Neural cell (in vitro differentiated cells): ENCODE measurements at regions not wholly inside any gene's neighbourhood (a gene's known extent, or its start where the extent isn't known, plus 50 kb on each side); places are given as distances from the start of the nearest gene placed in this dataset.

Source experiments
- H2AFZ ChIP-seq: fragments of 200-600, 300-800 bp; sonication (generic), shearing (Covaris generic); 2 replicates; pipeline ENCODE4 v1.6.0; 2014; ENCODE audit warnings: low read depth, mild to moderate bottlenecking, antibody characterized with exemption, low read length, moderate library complexity
- H3F3A ChIP-seq: fragments of 200-600 bp; shearing (Covaris generic); 2 replicates; pipeline ENCODE4 v1.6.1; 2016; ENCODE audit warnings: mild to moderate bottlenecking, moderate library complexity, mixed read lengths, antibody characterized with exemption, low read length; ENCODE audit not compliant: insufficient read depth, poor library complexity, severe bottlenecking
- H3K27ac ChIP-seq: fragments of 200-600, 300-800 bp; sonication (generic), shearing (Covaris generic); 2 replicates; pipeline ENCODE4 v1.5.1; 2014; ENCODE audit warnings: mild to moderate bottlenecking, low read length, moderate library complexity
- H3K27me3 ChIP-seq: fragments of 300-800, 200-600 bp; sonication (generic), shearing (Covaris generic); 2 replicates; pipeline ENCODE4 v1.6.0; 2014; ENCODE audit warnings: mild to moderate bottlenecking, low read depth, low read length, moderate library complexity; ENCODE audit not compliant: insufficient read depth
- H3K36me3 ChIP-seq: fragments of 300-800, 200-600 bp; sonication (generic), shearing (Covaris generic); 2 replicates; pipeline ENCODE4 v1.5.1; 2014; ENCODE audit warnings: mild to moderate bottlenecking, antibody characterized with exemption, low read length, moderate library complexity; ENCODE audit not compliant: insufficient read depth
- H3K4me2 ChIP-seq: fragments of 300-800, 200-600 bp; sonication (generic), shearing (Covaris generic); 2 replicates; pipeline ENCODE4 v1.6.0; 2014; ENCODE audit warnings: mild to moderate bottlenecking, low read length
- H3K4me3 ChIP-seq: fragments of 300-800, 200-600 bp; sonication (generic), shearing (Covaris generic); 2 replicates; pipeline ENCODE4 v1.5.1; 2014; ENCODE audit warnings: mild to moderate bottlenecking, low read length, moderate library complexity
- H3K79me2 ChIP-seq: fragments of 200-600 bp; shearing (Covaris generic); replicated peaks from 2 replicates; pipeline ENCODE4 v1.6.0; 2014; ENCODE audit warnings: mild to moderate bottlenecking, low read length, moderate library complexity; ENCODE audit not compliant: insufficient read depth
- H3K9ac ChIP-seq: fragments of 300-800, 200-600 bp; sonication (generic), shearing (Covaris generic); 2 replicates; pipeline ENCODE4 v1.6.1; 2016; ENCODE audit warnings: mild to moderate bottlenecking, low read length, mixed read lengths
- H3K9me2 ChIP-seq: fragments of 200-600 bp; shearing (Covaris generic); 2 replicates; pipeline ENCODE4 v1.6.1; 2016; ENCODE audit warnings: mild to moderate bottlenecking, low read length, mixed read lengths; ENCODE audit not compliant: insufficient read depth
- H3K9me3 ChIP-seq: fragments of 200-600, 300-800 bp; sonication (generic), shearing (Covaris generic); 2 replicates; pipeline ENCODE4 v1.6.1; 2016; ENCODE audit warnings: mild to moderate bottlenecking, mixed run types, low read length, moderate library complexity, mixed read lengths
- H4K20me1 ChIP-seq: fragments of 200-600 bp; shearing (Covaris generic); 2 replicates; pipeline ENCODE4 v1.6.1; 2016; ENCODE audit warnings: mild to moderate bottlenecking, mixed run types; ENCODE audit not compliant: insufficient read depth
- EP300 ChIP-seq: fragments of 450-650 bp; conservative IDR thresholded peaks from 2 replicates; pipeline ENCODE4 v1.6.1; 2014; ENCODE audit warnings: antibody characterized with exemption, mild to moderate bottlenecking, moderate library complexity; ENCODE audit not compliant: poor library complexity, severe bottlenecking
- EZH2 ChIP-seq: fragments of 200-600, 300-800 bp; shearing (Covaris generic), sonication (generic); IDR thresholded peaks from 2 replicates; pipeline ENCODE4 v1.6.1; 2014; ENCODE audit warnings: antibody characterized with exemption, low read length, borderline replicate concordance, mild to moderate bottlenecking; ENCODE audit not compliant: insufficient read depth, poor library complexity, severe bottlenecking
- MXI1 ChIP-seq: fragments of 450-650 bp; conservative IDR thresholded peaks from 2 replicates; pipeline ENCODE4 v1.6.1; 2014; ENCODE audit warnings: antibody characterized with exemption, mild to moderate bottlenecking; ENCODE audit not compliant: poor library complexity, severe bottlenecking
- POLR2AphosphoS5 ChIP-seq: IDR thresholded peaks from 2 replicates; pipeline ENCODE4 v1.6.1; 2012
- RAD21 ChIP-seq: fragments of 450-650 bp; conservative IDR thresholded peaks from 2 replicates; pipeline ENCODE4 v1.6.1; 2014; ENCODE audit warnings: antibody characterized with exemption, mild to moderate bottlenecking, moderate library complexity
- SMC3 ChIP-seq: fragments of 450-650 bp; conservative IDR thresholded peaks from 2 replicates; pipeline ENCODE4 v1.6.1; 2014; ENCODE audit warnings: antibody characterized with exemption, mild to moderate bottlenecking, moderate library complexity; ENCODE audit not compliant: poor library complexity
- TAF1 ChIP-seq: IDR thresholded peaks from 2 replicates; pipeline ENCODE4 v1.6.1; 2012; ENCODE audit warnings: low read depth
- TF ChIP-seq, protein P1 (sequence below): IDR thresholded peaks from 2 replicates; pipeline ENCODE4 v1.6.1; 2012; ENCODE audit warnings: borderline replicate concordance
- TF ChIP-seq, protein P2 (sequence below): fragments of 450-650 bp; IDR thresholded peaks from 2 replicates; pipeline ENCODE4 v1.5.1; 2014; ENCODE audit warnings: antibody characterized with exemption, mild to moderate bottlenecking, moderate library complexity; ENCODE audit not compliant: poor library complexity, severe bottlenecking

DNA sequence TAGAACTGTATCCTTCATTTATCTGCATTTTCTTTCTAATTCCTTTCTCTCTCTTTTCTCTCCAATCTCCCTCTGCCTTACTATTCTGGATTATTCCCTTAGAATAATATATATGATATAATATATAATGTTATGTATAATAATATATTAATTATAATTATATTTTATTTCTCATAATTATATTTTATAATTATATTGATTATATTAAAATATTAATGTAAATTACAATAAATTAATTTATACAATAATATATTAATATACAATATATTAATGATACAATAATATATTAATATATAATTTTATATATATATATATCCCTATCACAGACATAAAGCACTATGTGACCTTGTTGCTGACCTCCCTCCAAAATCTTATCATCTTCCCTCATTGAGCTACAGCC lies 661.3 kb upstream of the CHORDC1 start:
- Histone ChIP-seq H3K9ac (no peak overlapping the region), H3K27me3 (no peaks in the 10 kb centered on the region), H3K4me3 (no peak overlapping the region), H3K79me2 (no peaks in the 10 kb centered on the region), H3K9me3 (no peaks in the 10 kb centered on the region), H3K4me2 (no peak overlapping the region), H3K27ac (no peak overlapping the region), H2AFZ (no peak overlapping the region), H3K36me3 (no peaks in the 10 kb centered on the region), H3F3A (no peaks in the 10 kb centered on the region), H3K9me2 (no peaks in the 10 kb centered on the region), H4K20me1 (no peaks in the 10 kb centered on the region)
- TF ChIP-seq, protein P1, sequence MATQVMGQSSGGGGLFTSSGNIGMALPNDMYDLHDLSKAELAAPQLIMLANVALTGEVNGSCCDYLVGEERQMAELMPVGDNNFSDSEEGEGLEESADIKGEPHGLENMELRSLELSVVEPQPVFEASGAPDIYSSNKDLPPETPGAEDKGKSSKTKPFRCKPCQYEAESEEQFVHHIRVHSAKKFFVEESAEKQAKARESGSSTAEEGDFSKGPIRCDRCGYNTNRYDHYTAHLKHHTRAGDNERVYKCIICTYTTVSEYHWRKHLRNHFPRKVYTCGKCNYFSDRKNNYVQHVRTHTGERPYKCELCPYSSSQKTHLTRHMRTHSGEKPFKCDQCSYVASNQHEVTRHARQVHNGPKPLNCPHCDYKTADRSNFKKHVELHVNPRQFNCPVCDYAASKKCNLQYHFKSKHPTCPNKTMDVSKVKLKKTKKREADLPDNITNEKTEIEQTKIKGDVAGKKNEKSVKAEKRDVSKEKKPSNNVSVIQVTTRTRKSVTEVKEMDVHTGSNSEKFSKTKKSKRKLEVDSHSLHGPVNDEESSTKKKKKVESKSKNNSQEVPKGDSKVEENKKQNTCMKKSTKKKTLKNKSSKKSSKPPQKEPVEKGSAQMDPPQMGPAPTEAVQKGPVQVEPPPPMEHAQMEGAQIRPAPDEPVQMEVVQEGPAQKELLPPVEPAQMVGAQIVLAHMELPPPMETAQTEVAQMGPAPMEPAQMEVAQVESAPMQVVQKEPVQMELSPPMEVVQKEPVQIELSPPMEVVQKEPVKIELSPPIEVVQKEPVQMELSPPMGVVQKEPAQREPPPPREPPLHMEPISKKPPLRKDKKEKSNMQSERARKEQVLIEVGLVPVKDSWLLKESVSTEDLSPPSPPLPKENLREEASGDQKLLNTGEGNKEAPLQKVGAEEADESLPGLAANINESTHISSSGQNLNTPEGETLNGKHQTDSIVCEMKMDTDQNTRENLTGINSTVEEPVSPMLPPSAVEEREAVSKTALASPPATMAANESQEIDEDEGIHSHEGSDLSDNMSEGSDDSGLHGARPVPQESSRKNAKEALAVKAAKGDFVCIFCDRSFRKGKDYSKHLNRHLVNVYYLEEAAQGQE = no peak

DNA sequence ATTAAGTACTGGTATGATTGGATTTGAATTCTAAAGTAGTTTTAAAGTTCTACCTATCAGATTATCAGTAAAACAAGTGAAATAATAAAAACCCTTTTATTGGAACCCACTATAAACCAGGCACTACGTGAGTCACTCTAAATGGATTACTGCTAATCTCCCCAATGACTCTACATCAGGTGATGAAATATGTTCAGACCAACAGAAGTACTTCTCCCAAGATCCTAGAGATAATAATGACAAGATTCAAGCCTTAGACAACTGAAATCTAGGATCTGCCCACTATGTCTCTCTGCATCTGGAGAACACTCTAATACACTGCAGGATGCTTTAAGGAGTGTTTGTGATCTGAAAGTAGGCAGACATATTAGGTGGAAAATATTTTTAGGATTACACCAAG lies 652.1 kb upstream of the CHORDC1 start:
- TF ChIP-seq EZH2 (no peak), SMC3 (no peak), POLR2AphosphoS5 (no peak), MXI1 (no peak), TAF1 (no peak), RAD21 (no peak)
- TF ChIP-seq, protein P2, sequence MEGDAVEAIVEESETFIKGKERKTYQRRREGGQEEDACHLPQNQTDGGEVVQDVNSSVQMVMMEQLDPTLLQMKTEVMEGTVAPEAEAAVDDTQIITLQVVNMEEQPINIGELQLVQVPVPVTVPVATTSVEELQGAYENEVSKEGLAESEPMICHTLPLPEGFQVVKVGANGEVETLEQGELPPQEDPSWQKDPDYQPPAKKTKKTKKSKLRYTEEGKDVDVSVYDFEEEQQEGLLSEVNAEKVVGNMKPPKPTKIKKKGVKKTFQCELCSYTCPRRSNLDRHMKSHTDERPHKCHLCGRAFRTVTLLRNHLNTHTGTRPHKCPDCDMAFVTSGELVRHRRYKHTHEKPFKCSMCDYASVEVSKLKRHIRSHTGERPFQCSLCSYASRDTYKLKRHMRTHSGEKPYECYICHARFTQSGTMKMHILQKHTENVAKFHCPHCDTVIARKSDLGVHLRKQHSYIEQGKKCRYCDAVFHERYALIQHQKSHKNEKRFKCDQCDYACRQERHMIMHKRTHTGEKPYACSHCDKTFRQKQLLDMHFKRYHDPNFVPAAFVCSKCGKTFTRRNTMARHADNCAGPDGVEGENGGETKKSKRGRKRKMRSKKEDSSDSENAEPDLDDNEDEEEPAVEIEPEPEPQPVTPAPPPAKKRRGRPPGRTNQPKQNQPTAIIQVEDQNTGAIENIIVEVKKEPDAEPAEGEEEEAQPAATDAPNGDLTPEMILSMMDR = no peak
- Histone ChIP-seq H3K9me3 (no peaks in the 10 kb centered on the region), H3K9me2 (no peaks in the 10 kb centered on the region), H3K9ac (no peak overlapping the region), H3K27ac (no peak overlapping the region), H3K4me3 (no peak overlapping the region), H2AFZ (no peak overlapping the region), H3K36me3 (no peaks in the 10 kb centered on the region), H4K20me1 (no peaks in the 10 kb centered on the region), H3F3A (no peaks in the 10 kb centered on the region), H3K27me3 (no peaks in the 10 kb centered on the region), H3K79me2 (no peaks in the 10 kb centered on the region), H3K4me2 (no peak overlapping the region)

DNA sequence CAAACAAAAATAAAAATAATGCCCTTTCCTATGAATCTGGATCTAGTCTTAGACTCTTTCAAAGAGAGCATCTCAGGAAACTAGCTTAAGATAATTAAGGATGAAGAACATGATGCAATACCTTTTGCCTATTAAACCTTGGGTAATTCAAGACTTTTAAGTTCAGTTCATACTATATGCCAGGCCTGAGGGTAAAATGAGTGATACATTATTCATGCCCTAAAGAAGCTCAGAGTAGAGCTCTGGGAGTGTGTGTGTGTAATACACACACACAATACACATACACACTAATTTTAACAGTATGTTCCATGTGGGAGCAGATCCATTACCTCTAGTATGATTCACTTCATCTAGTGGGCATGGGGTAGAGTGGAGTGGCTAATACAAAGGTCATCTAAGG lies 651.4 kb upstream of the CHORDC1 start:
- no peaks in the 10 kb centered on the region for H4K20me1 ChIP-seq
- no peak overlapping the region for H3K4me2 ChIP-seq
- H3K4me3 ChIP-seq = no peak overlapping the region
- no peak overlapping the region for H2AFZ ChIP-seq
- no peaks in the 10 kb centered on the region for H3K27me3 ChIP-seq
- H3K27ac ChIP-seq = no peak overlapping the region
- no peaks in the 10 kb centered on the region for H3K9me2 ChIP-seq
- H3K9me3 ChIP-seq = no peaks in the 10 kb centered on the region
- H3K79me2 ChIP-seq = no peaks in the 10 kb centered on the region
- H3K9ac ChIP-seq = no peak overlapping the region
- no peaks in the 10 kb centered on the region for H3F3A ChIP-seq
- TF ChIP-seq SMC3 = no peak
- TF ChIP-seq, protein P1 = no peak
- no peak for TF ChIP-seq EZH2
- TF ChIP-seq RAD21 = no peak
- no peak for TF ChIP-seq MXI1
- no peak for TF ChIP-seq POLR2AphosphoS5
- no peak for TF ChIP-seq TAF1
- TF ChIP-seq, protein P2 = no peak
- no peak for TF ChIP-seq EP300
- no peaks in the 10 kb centered on the region for H3K36me3 ChIP-seq
